CD14-positive monocyte (primary cell): ENCODE measurements at regions not wholly inside any gene's neighbourhood (a gene's known extent, or its start where the extent isn't known, plus 50 kb on each side); places are given as distances from the start of the nearest gene placed in this dataset.

Experiments used
- DNase-seq, 3 donors: peaks; one replicate each; pipeline ENCODE4 v3.0.0-alpha.2; 2011 to 2022
- H2AFZ ChIP-seq: 2 replicates; pipeline ENCODE4 v1.6.0; 2012; ENCODE audit warnings: mild to moderate bottlenecking, low read depth, low read length, inconsistent platforms; ENCODE audit not compliant: insufficient read depth, poor library complexity, severe bottlenecking
- H3K27ac ChIP-seq, 2 donors: 1 replicate in 1 of 2; 2 replicates in 1 of 2; pipeline ENCODE4 v1.5.1; 2012 to 2013; ENCODE audit warnings: low read length in 2 of 2, control low read depth in 1 of 2, inconsistent platforms in 1 of 2, low read depth in 1 of 2, mild to moderate bottlenecking in 1 of 2
- H3K27me3 ChIP-seq, 2 donors: one replicate each; pipeline versions ENCODE4 v1.6.0 to v1.6.1; 2011 to 2013; ENCODE audit warnings: low read length in 2 of 2; ENCODE audit not compliant: control insufficient read depth in 2 of 2, insufficient read depth in 2 of 2
- H3K36me3 ChIP-seq, 2 donors: replicated peaks in 1 of 2; 1 replicate in 1 of 2; 2 replicates in 1 of 2; pipeline versions ENCODE4 v1.5.1 to v1.6.1; 2012 to 2013; ENCODE audit warnings: low read length in 2 of 2, control low read depth in 1 of 2, inconsistent platforms in 1 of 2, mild to moderate bottlenecking in 1 of 2; ENCODE audit not compliant: insufficient read depth in 2 of 2, control insufficient read depth in 1 of 2
- H3K4me1 ChIP-seq, 2 donors: 1 replicate in 1 of 2; 2 replicates in 1 of 2; pipeline versions ENCODE4 v1.5.1 to v1.6.1; 2012 to 2013; ENCODE audit warnings: low read length in 2 of 2, control low read depth in 1 of 2, inconsistent platforms in 1 of 2, mild to moderate bottlenecking in 1 of 2, moderate library complexity in 1 of 2; ENCODE audit not compliant: insufficient read depth in 2 of 2, control insufficient read depth in 1 of 2
- H3K4me2 ChIP-seq: replicated peaks from 2 replicates; pipeline ENCODE3; 2012; ENCODE audit warnings: low read length, moderate library complexity, mild to moderate bottlenecking; ENCODE audit not compliant: poor library complexity, severe bottlenecking; ENCODE audit errors: extremely low read depth
- H3K4me3 ChIP-seq, 3 experiments: fragments of 200-600 bp in 1 of 3; sonication (generic) in 1 of 3; replicated peaks in 1 of 3; 1 replicate in 2 of 3; 2 replicates in 1 of 3; pipeline ENCODE4 v1.5.1; 2011 to 2013; ENCODE audit warnings: low read length in 3 of 3, mild to moderate bottlenecking in 3 of 3, control low read depth in 2 of 3, low read depth in 2 of 3, inconsistent platforms in 1 of 3, moderate library complexity in 1 of 3
- H3K79me2 ChIP-seq: 2 replicates; pipeline ENCODE4 v1.6.0; 2012; ENCODE audit warnings: mild to moderate bottlenecking, control low read depth, inconsistent platforms, low read length, moderate library complexity; ENCODE audit not compliant: insufficient read depth
- H3K9ac ChIP-seq: 2 replicates; pipeline ENCODE4 v1.6.0; 2017; ENCODE audit warnings: low read length, mild to moderate bottlenecking; ENCODE audit not compliant: insufficient read depth, poor library complexity, severe bottlenecking
- H3K9me3 ChIP-seq, 2 donors: replicated peaks in 1 of 2; 1 replicate in 1 of 2; 2 replicates in 1 of 2; pipeline versions ENCODE4 v1.5.1 to v1.6.1; 2012 to 2013; ENCODE audit warnings: low read length in 2 of 2, control low read depth in 1 of 2; ENCODE audit not compliant: control insufficient read depth in 1 of 2, insufficient read depth in 1 of 2
- H4K20me1 ChIP-seq: 2 replicates; pipeline ENCODE4 v1.6.0; 2012; ENCODE audit warnings: mild to moderate bottlenecking, low read length, control low read depth, moderate library complexity; ENCODE audit not compliant: insufficient read depth
- H3K27ac Mint-ChIP-seq, 7 donors: one replicate each; pipeline ENCODE4 v1.8.0; 2020; ENCODE audit warnings: mild to moderate bottlenecking in 7 of 7, mixed read lengths in 7 of 7, moderate library complexity in 6 of 7, inconsistent platforms in 2 of 7
- H3K27me3 Mint-ChIP-seq, 3 donors: one replicate each; pipeline ENCODE4 v1.8.0; 2021 to 2022; ENCODE audit warnings: low read depth in 3 of 3, mild to moderate bottlenecking in 3 of 3, mixed read lengths in 3 of 3, moderate library complexity in 3 of 3, inconsistent platforms in 1 of 3
- H3K36me3 Mint-ChIP-seq, 2 donors: one replicate each; pipeline ENCODE4 v1.8.0; 2020; ENCODE audit warnings: mixed read lengths in 2 of 2, inconsistent platforms in 1 of 2, mild to moderate bottlenecking in 1 of 2
- H3K4me1 Mint-ChIP-seq: one replicate; pipeline ENCODE4 v1.8.0; 2020; ENCODE audit warnings: mild to moderate bottlenecking, mixed read lengths
- H3K4me3 Mint-ChIP-seq, 2 donors: one replicate each; pipeline ENCODE4 v1.8.0; 2020; ENCODE audit warnings: mild to moderate bottlenecking in 2 of 2, mixed read lengths in 2 of 2, moderate library complexity in 1 of 2
- H3K9me3 Mint-ChIP-seq, 7 donors: one replicate each; pipeline ENCODE4 v1.8.0; 2020 to 2022; ENCODE audit warnings: mixed read lengths in 7 of 7, mild to moderate bottlenecking in 6 of 7, moderate library complexity in 6 of 7, inconsistent platforms in 2 of 7
- WGBS: methylation state at CpG from one replicate; pipeline ENCODE4 v1.1.5; 2013; ENCODE audit warnings: missing lambda C conversion rate; ENCODE audit not compliant: insufficient coverage; 5-methylcytosine and 5-hydroxymethylcytosine counted together
- intact Hi-C, 2 donors: fragments of 100-400 bp; cut with micrococcal nuclease; formaldehyde crosslinking; loops; one replicate each; pipeline versions ENCODE4 v1.15.0 to v1.15.1; 2023
- TF ChIP-seq, protein P1 (sequence below): fragments of 200-600 bp; IDR thresholded peaks from one replicate; pipeline ENCODE4 v1.8.0; 2022; ENCODE audit warnings: antibody characterized with exemption, mild to moderate bottlenecking

DNA sequence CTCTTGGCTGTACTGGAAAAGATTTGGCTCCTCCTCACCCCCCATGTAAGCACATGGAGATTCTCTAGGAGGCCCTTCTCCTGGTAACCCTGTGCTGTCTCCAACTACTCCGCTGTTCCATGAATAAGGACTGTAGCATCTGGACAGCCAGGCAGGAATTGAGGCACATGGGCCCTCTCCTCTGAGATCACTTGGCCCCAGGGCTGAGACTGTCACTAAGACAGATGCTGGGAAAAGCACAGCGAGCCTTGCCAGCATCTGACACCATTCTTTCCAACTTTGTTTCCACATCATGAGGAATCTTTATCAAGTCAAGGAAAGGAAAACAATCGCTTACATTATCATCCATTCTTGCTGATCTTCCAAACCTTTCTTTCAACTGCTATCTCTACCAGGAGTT, 222.6 kb upstream of the INTU start:
- no peaks in the 10 kb centered on the region for H3K79me2 ChIP-seq
- WGBS, result 100% methylated on average over 2 of the region's 3 CpGs
- no peak overlapping the region for H3K27ac ChIP-seq
- no peaks in the 10 kb centered on the region for H4K20me1 ChIP-seq
- H3K4me1 ChIP-seq, result no peaks in the 10 kb centered on the region
- no peak overlapping the region for H2AFZ ChIP-seq
- no peak for DNase-seq
- no peak overlapping the region for H3K4me2 ChIP-seq
- Mint-ChIP-seq H3K4me1 (no peaks in the 10 kb centered on the region), H3K9me3 (peaks cover 5 to 14% (median 8%) of the 10 kb centered on the region in 7 donors), H3K27ac (no peak overlapping the region), H3K27me3 (peaks cover 0 to 2% (median 2%) of the 10 kb centered on the region in 3 donors), H3K4me3 (no peak overlapping the region), H3K36me3 (no peaks in the 10 kb centered on the region)
- TF ChIP-seq, protein P1, sequence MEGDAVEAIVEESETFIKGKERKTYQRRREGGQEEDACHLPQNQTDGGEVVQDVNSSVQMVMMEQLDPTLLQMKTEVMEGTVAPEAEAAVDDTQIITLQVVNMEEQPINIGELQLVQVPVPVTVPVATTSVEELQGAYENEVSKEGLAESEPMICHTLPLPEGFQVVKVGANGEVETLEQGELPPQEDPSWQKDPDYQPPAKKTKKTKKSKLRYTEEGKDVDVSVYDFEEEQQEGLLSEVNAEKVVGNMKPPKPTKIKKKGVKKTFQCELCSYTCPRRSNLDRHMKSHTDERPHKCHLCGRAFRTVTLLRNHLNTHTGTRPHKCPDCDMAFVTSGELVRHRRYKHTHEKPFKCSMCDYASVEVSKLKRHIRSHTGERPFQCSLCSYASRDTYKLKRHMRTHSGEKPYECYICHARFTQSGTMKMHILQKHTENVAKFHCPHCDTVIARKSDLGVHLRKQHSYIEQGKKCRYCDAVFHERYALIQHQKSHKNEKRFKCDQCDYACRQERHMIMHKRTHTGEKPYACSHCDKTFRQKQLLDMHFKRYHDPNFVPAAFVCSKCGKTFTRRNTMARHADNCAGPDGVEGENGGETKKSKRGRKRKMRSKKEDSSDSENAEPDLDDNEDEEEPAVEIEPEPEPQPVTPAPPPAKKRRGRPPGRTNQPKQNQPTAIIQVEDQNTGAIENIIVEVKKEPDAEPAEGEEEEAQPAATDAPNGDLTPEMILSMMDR, result no peak
- no peak overlapping the region for H3K9ac ChIP-seq
- no peaks in the 10 kb centered on the region for H3K36me3 ChIP-seq
- H3K4me3 ChIP-seq, result no peak overlapping the region
- no peaks in the 10 kb centered on the region for H3K27me3 ChIP-seq
- intact Hi-C loops, result no loop called here
- H3K9me3 ChIP-seq, result peaks cover 0 to 11% of the 10 kb centered on the region in 2 donors

DNA sequence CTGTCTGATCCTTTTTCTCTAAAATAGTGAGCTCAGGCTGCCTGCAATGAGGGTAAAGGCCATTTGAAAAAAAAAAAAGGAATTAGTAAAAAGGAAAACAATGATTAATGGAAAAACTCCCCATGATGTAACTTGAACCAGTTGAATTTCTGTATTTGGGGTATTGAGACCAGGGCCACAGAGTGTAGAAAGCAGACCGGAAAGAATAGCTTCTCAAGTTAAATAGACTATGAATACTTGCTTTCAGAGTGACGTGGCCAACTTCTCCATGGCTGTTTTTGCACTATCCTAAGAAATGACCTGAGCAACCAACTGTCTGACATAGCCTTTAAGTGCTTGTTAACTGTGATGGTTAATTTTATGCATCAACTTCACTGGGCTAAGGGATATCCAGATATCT, 222.1 kb upstream of the INTU start:
- Histone ChIP-seq H3K36me3 (no peaks in the 10 kb centered on the region), H3K4me2 (no peak overlapping the region), H3K9ac (no peak overlapping the region), H3K27ac (no peak overlapping the region), H3K27me3 (no peaks in the 10 kb centered on the region), H4K20me1 (no peaks in the 10 kb centered on the region), H3K79me2 (no peaks in the 10 kb centered on the region), H2AFZ (no peak overlapping the region), H3K4me1 (no peaks in the 10 kb centered on the region), H3K9me3 (peaks cover 0 to 11% of the 10 kb centered on the region in 2 donors), H3K4me3 (no peak overlapping the region)
- Mint-ChIP-seq H3K4me1 (no peaks in the 10 kb centered on the region), H3K27me3 (peaks cover 0 to 2% (median 2%) of the 10 kb centered on the region in 3 donors), H3K4me3 (no peak overlapping the region), H3K36me3 (no peaks in the 10 kb centered on the region), H3K9me3 (peaks cover 5 to 14% (median 8%) of the 10 kb centered on the region in 7 donors), H3K27ac (no peak overlapping the region)
- TF ChIP-seq, protein P1, result no peak
- no peak for DNase-seq
- no CpG with 5 or more reads among the region's 2 CpGs for WGBS
- intact Hi-C loops, result no loop called here
